ENCODE measurements at regions not wholly inside any gene's neighbourhood (a gene's known extent, or its start where the extent isn't known, plus 50 kb on each side); places are given as distances from the start of the nearest gene placed in this dataset.
"Not testable (repeated sequence)": the region's sequence is repeated elsewhere in the genome, so short reads cannot be mapped to it uniquely, and the experiment has no call there.

DNA sequence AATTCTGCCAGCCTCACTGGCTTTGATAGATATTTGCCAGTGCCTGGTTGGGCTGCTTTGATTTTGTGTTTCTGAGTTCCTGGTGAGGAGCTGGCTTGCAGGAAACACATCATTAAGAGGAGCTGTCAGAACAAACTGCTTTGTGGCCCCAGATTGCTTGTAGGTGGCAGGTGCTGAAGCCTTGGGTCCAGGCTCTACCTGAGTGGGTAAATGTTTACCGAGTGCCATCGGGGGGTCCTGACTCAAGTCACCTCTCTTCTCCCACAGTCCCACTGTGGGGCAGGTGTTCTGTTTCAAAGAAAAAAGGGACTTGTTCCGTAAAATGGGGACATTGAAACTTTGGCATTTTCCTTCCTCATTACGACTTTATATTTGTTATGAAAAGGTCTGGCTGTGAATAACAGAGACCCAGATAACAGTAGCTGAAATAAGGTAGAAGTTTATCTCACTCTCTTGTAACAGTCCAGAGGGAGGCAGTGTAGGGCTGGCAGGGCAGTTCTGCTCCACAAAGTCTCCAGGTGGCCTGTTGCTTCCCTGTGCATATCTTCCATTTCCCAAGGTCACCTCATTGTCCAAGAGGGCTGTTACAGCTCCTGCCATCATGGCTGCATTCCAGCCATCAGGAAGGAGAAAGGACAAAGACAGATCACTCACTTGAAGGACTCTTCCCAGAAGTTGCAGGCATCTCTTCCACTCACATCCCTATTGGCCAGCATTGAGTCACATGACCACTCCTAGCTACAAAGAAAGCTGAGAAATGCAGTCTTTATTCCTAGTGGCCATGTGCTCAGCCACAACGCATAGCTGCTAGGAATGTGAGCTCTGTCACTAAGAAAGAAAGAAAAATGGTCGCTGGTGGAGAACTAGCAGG lies 149.9 kb upstream of the KCNG1 start:
- no peak for TF ChIP-seq POLR2A (IDR thresholded peaks at IDR 0.05; ENCODE audit: low read depth, low read length)
- DNase-seq (ENCODE audit: insufficient read length, low spot score) (no peak), FAIRE-seq (no peak)

DNA sequence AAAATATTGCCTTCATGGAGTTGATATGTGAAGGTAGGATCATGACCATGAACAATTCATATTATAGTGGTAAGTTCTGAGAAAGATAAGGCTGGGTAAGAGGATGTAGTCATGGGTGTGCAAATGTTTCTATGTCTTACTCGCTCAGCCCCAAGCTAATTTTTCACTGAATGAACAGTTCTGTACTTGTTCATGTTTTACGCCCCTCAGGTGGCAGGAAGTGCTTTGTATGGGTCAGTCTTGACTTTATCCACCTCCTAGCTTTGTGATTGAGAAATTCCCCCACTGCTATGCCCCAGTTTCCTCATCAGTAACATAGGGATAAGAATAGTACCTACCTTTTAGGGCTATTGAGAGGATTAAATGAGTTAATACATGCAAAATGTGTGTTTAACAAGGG lies 148.2 kb upstream of the KCNG1 start:
- FAIRE-seq (no peak), DNase-seq (ENCODE audit: insufficient read length, low spot score) (no peak)
- TF ChIP-seq POLR2A (IDR thresholded peaks at IDR 0.05; ENCODE audit: low read depth, low read length), result no peak

DNA sequence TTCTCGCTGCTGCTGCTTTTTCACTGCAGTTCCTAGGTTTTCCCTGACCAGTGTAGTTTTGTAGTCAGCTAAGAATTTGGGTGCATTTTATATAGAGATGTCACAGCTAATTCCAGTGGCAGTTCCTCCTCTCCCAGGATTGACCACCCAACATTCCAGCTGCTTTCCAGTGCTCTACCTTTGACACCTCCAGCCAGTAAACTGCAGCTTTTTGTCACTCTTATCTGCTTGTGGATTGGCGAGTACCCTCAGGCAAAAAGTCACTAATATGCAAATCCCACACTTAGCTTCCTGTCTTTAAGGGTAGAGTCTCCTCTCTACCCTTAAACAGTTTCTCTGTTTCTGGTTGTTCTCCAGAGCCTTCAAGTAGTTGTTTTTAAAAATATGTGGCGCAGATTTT lies 146.9 kb upstream of the KCNG1 start:
- FAIRE-seq (no peak), DNase-seq (ENCODE audit: insufficient read length, low spot score) (no peak)
- no peak for TF ChIP-seq POLR2A (IDR thresholded peaks at IDR 0.05; ENCODE audit: low read depth, low read length)

DNA sequence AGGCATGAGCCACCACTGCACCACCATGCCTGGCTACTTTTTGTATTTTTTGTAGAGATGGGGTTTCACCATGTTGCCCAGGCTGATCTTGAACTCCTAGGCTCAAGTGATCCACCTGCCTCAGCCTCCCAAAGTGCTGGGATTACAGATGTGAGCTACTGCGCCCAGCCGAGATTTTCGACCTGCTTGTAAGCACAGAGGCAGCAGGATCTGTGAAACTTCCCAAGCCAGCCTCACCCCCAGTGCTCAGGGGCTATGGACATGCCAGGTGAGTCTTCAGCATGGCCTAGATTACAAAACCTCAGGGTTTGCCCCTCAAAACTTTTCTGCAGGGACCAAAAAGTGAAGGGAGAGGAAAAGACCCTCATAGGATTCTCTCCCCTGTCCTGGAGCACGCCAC lies 145.0 kb upstream of the KCNG1 start:
- FAIRE-seq; DNase-seq (ENCODE audit: insufficient read length, low spot score): not testable (repeated sequence)

DNA sequence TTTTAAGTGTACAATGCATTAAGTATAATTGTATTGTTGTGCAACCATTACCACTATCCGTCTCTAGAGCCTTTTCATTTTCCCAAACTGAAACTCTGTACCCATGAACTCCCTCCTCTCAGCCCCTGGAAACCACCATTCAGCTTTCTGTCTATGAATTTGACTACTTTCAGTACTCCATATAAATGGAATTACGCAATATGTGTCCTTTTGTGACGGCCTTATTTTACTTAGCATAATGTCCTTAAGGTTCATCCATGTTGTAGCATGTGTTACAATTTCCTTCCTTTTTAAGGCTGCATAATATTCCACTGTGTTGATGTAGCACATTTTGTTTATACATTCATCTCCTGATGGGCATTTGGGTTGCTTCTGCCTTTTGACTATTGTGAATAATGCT lies 143.6 kb upstream of the KCNG1 start:
- FAIRE-seq (no peak), DNase-seq (ENCODE audit: insufficient read length, low spot score) (no peak)
- no peak for TF ChIP-seq POLR2A (IDR thresholded peaks at IDR 0.05; ENCODE audit: low read depth, low read length)

DNA sequence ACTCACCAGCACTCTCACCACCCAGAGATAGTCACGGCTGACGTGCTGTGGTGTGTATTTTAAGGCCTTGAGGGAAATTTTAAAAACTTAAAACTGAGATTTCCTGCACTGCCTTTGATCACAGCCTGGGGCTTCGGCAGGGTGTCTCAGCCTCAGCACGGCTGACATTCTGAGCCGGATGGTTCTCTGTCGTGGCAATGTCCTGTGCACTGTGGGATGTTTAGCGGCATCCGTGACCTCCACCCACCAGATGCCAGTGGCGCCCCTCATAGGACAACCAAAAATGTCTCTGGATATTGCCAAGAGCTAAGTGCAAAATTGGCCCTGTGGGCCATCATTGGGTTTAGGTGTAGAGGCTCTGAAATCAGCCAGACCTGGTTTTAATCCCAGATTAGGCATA lies 142.2 kb upstream of the KCNG1 start:
- DNase-seq (ENCODE audit: insufficient read length, low spot score) (no peak), FAIRE-seq (no peak)
- no peak for TF ChIP-seq POLR2A (IDR thresholded peaks at IDR 0.05; ENCODE audit: low read depth, low read length)

DNA sequence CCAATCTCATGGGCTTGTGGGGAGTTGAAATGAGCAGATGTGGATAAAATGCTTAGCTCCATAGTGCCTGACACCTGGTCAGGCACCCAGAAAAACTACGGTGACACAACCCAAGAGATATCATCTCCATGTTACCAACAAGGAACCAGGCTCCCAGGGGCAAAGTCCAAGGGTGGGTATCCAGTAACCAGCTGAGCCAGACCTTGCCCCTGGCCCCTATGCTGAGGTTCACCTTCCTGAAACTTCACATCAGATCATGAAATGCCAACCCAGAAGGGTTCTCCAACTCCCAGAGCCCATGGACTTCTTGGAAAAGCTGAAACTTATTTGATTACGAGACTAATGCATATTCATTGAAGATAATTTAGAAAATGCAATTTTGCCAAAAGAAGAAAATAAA lies 141.8 kb upstream of the KCNG1 start:
- DNase-seq (ENCODE audit: insufficient read length, low spot score) (no peak), FAIRE-seq (no peak)
- TF ChIP-seq POLR2A (IDR thresholded peaks at IDR 0.05; ENCODE audit: low read depth, low read length), result no peak

DNA sequence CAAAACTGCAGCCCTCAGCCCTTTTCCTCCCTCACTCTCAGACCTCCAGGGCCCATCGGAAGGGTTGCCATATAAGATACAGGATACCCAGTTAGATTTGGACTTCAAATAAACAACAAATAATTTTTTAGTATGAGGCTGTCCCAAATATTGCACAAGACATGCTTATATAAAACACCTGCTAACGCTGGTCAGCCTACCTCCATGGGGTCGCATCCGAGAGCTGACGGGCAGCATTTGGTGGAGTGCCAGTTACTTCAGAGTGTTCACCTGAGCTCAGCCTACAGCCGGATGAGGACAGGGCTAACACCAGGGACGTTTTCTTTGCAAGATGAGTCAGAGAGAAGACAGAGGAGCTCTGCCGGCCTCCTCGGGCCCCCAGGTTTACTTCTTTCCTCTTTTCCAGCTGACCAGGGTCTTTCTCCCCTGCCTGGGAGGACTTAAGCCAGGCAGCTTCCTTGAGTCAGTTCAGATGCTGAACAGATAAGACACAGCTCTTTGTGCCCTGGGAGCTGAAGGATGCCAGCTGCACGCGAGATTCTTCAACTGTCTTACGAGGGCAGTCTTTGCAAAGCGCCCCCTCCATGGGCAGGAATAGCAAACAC lies 141.2 kb upstream of the KCNG1 start:
- no peak for FAIRE-seq

DNA sequence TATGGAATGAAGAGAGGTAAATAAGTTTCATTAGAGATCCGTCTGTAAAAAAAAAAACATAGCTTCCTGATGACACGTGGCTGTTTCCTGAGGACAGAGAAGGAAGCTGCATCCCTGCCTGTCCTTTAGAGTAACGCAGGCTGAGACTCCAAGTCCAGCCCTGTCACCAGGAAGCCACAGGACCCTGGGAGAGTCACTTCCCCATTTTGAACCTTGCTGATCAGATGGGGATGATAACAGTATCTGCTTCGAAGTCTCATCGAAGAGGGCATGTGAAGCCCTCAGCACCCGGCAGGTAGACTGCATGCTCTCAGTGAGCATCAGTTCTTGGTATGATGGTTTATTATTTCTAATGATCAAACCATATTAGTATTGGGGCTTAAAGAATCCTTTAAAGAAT lies 139.1 kb upstream of the KCNG1 start:
- no peak for TF ChIP-seq POLR2A (IDR thresholded peaks at IDR 0.05; ENCODE audit: low read depth, low read length)
- DNase-seq (ENCODE audit: insufficient read length, low spot score) (no peak), FAIRE-seq (no peak)

More for the DNA sequence above, 141.2 kb upstream of the KCNG1 start:
- no peak for TF ChIP-seq POLR2A (IDR thresholded peaks at IDR 0.05; ENCODE audit: low read depth, low read length)
- DNase-seq (ENCODE audit: insufficient read length, low spot score), result no peak

DNA sequence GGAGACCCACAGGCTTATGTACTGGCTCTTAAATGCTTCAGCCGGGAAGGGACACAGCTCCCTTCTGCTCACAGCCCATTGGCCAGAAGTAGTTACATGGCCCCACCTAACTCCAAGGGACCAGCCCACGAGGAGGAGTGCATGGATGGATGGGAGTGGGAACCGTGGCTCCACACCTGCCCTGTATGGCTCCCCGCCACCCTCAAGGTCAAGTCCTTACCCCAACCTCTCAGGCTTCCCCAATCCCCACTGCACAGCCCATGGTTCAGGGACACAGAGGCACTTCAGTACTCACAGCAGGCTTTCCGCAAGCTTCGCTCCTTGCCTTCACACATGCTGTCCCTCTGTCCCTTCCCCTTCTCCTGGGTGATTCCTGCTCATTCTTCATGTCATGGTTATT lies 137.9 kb upstream of the KCNG1 start:
- DNase-seq (ENCODE audit: insufficient read length, low spot score) (no peak), FAIRE-seq (no peak)
- TF ChIP-seq POLR2A (IDR thresholded peaks at IDR 0.05; ENCODE audit: low read depth, low read length), result no peak

DNA sequence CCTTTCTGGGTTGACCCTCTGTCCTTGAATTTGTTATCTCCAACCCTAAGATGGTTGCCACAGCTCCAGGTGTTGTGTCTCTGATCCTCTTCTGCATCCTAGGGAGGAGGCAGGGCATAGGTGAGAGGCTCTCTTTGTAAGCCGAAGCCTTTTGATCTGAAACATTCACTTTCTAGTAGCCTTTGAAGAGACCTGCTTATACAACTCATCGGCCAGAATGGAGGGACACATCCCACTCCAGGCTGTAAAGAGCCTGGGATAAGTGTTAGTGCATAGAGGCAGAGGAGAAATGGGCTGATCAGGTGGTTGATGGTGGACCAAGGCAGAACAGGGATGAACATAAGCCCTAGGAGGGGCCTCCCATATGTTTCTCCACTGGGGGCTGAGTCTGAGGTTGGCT lies 137.1 kb upstream of the KCNG1 start:
- no peak for TF ChIP-seq POLR2A (IDR thresholded peaks at IDR 0.05; ENCODE audit: low read depth, low read length)
- no peak for FAIRE-seq
- no peak for DNase-seq (ENCODE audit: insufficient read length, low spot score)

DNA sequence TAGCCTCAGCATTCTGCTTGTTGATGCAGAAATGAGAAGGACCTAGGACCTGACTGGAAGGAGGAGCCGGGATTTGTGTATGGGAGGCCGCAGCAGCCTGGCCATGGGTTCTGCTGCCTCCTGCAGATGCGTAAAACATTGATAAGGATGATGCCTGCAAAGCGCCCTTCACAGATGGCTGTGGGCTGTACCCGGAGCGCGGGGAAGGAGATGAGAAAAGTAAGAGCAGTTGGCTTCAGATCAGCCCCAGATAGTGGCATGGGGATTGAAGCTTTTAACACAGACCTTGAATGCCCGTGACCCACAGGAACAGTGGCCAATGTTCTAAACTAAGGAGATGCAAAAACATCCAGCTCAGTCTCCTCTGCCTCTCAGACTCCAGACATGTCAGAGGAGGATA lies 136.4 kb upstream of the KCNG1 start:
- TF ChIP-seq POLR2A (IDR thresholded peaks at IDR 0.05; ENCODE audit: low read depth, low read length), result no peak
- FAIRE-seq (no peak), DNase-seq (ENCODE audit: insufficient read length, low spot score) (no peak)

DNA sequence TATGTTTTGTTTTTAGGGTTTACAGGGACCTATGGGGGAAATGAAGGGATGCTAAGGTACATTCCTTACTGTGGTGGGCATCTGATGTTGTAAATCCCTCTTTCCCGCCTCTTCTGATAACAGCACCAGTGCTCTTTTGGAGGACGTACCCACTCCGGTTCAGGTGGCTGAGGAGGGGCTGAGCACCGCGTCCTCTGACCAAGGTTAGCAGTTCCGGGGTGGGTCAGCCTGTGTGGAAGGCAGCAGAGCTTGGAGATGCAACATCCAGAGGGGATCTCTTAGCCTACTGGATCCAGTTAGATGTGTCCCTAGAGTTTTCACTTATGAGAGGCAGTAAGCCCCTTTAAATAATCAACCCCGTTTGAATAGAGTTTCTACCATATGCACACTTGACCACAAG lies 135.3 kb upstream of the KCNG1 start:
- no peak for TF ChIP-seq POLR2A (IDR thresholded peaks at IDR 0.05; ENCODE audit: low read depth, low read length)
- no peak for FAIRE-seq
- DNase-seq (ENCODE audit: insufficient read length, low spot score), result no peak

DNA sequence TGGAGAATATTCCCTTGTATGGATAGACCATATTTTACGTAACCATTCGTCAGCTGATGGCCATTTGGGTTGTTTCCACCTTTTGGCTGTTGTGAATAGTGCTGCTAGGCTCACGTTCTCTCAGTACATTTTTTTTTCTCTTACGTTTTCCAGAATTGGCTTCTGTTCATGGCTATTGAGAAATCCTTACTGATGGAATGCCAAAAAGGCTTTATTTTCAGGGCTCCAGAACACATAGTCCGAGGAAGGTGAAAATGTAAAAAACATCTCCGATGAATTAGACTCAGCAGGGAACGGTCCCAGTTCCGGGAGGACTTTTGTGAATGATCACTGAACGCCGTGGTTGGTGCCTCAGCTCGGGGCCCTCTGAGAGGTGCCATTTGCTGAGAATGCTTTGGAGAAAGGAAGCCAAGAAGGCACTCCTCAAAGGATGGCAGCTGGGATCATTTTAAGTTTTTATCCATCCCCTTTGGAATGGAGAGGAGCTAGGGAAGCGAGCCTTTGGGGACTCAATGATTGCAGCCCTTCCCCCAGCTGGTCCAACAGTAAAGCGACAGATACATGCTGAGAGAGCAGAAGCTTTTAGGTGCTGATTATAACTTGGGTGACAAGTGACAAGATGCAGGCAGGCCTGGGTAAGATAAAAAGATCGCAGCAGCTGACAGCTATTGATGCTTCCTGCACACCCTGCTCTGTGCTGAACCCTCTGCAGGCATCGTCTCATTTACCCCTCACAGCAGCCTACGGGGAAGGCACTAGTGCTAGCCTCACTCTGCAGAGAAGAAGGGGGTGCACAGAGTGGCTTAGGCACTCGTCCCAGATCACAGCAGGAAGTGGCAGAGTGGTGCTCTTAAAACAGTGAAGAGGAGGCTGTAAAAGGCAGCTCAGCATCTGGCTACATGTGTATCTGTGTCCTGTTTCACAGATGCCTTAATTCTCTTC lies 133.4 kb upstream of the KCNG1 start:
- no peak for FAIRE-seq
- no peak for DNase-seq (ENCODE audit: insufficient read length, low spot score)
- no peak for TF ChIP-seq POLR2A (IDR thresholded peaks at IDR 0.05; ENCODE audit: low read depth, low read length)
